Karpas-422 (cell line): ENCODE measurements at regions not wholly inside any gene's neighbourhood (a gene's known extent, or its start where the extent isn't known, plus 50 kb on each side); places are given as distances from the start of the nearest gene placed in this dataset.

ENCODE experiments used
- DNase-seq: peaks from one replicate; pipeline ENCODE4 v3.0.0-alpha.2; 2015
- H2AFZ ChIP-seq: fragments of 200-600 bp; sonication (generic); 2 replicates; pipeline ENCODE4 v1.6.1; 2014; ENCODE audit warnings: antibody characterized with exemption, low read length, mixed read lengths
- H3K27ac ChIP-seq: fragments of 200-600 bp; sonication (generic); 2 replicates; pipeline ENCODE4 v1.5.1; 2014; ENCODE audit warnings: mild to moderate bottlenecking, low read length, moderate library complexity
- H3K27me3 ChIP-seq: fragments of 200-600 bp; sonication (generic); 2 replicates; pipeline ENCODE4 v1.6.1; 2014; ENCODE audit warnings: low read length, mixed read lengths
- H3K36me3 ChIP-seq: fragments of 200-600 bp; sonication (generic); 2 replicates; pipeline ENCODE4 v1.6.1; 2014; ENCODE audit warnings: low read length, mixed read lengths; ENCODE audit not compliant: insufficient read depth
- H3K4me1 ChIP-seq: fragments of 200-600 bp; sonication (generic); 2 replicates; pipeline ENCODE4 v1.6.1; 2014; ENCODE audit warnings: mild to moderate bottlenecking, low read length, mixed read lengths
- H3K4me2 ChIP-seq: fragments of 200-600 bp; sonication (generic); 2 replicates; pipeline ENCODE4 v1.6.1; 2014; ENCODE audit warnings: low read length, low read depth, mild to moderate bottlenecking; ENCODE audit not compliant: poor library complexity, severe bottlenecking
- H3K4me3 ChIP-seq: fragments of 200-600 bp; sonication (generic); 2 replicates; pipeline ENCODE4 v1.5.1; 2014; ENCODE audit warnings: mild to moderate bottlenecking, antibody characterized with exemption, low read length, mixed read lengths
- H3K79me2 ChIP-seq: fragments of 200-600 bp; sonication (generic); 2 replicates; pipeline ENCODE4 v1.6.1; 2014; ENCODE audit warnings: mild to moderate bottlenecking, low read length, mixed read lengths
- H3K9ac ChIP-seq: fragments of 200-600 bp; sonication (generic); 2 replicates; pipeline ENCODE4 v1.6.0; 2014; ENCODE audit warnings: low read length
- H3K9me2 ChIP-seq: fragments of 200-600 bp; sonication (generic), shearing (Covaris generic); replicated peaks from 2 replicates; pipeline ENCODE4 v1.6.0; 2014; ENCODE audit warnings: mild to moderate bottlenecking, low read length, moderate library complexity; ENCODE audit not compliant: insufficient read depth
- H3K9me3 ChIP-seq: fragments of 300-700, 200-600 bp; sonication (generic); 2 replicates; pipeline ENCODE4 v1.6.1; 2014; ENCODE audit warnings: low read length, mixed read lengths
- H4K20me1 ChIP-seq: fragments of 200-600 bp; sonication (generic); 2 replicates; pipeline ENCODE4 v1.6.1; 2014; ENCODE audit warnings: mild to moderate bottlenecking, antibody characterized with exemption, low read length, low read depth; ENCODE audit not compliant: insufficient read depth

- no peaks in the 10 kb centered on the region for H4K20me1 ChIP-seq
- H3K9ac ChIP-seq = no peak overlapping the region
- H3K4me3 ChIP-seq = no peak overlapping the region
- 0 out of 2 replicates have a peak, but pooled peaks cover 3% of the 10 kb centered on the region for H3K9me2 ChIP-seq
- no peaks in the 10 kb centered on the region for H3K27me3 ChIP-seq
- no peaks in the 10 kb centered on the region for H3K4me1 ChIP-seq
- no peak for DNase-seq
- no peak overlapping the region for H3K4me2 ChIP-seq
- H3K79me2 ChIP-seq = no peaks in the 10 kb centered on the region
- H3K9me3 ChIP-seq = no peaks in the 10 kb centered on the region
- H2AFZ ChIP-seq = no peak overlapping the region
- H3K27ac ChIP-seq = no peak overlapping the region
- H3K36me3 ChIP-seq = no peaks in the 10 kb centered on the region
These were observed 189.5 kb downstream of the LURAP1L start for GRCh38 chr9:12964271-12964670.

- no peak overlapping the region for H3K27ac ChIP-seq
- H3K4me2 ChIP-seq = no peak overlapping the region
- H3K4me1 ChIP-seq = no peaks in the 10 kb centered on the region
- H3K79me2 ChIP-seq = no peaks in the 10 kb centered on the region
- H2AFZ ChIP-seq = no peak overlapping the region
- H3K9me2 ChIP-seq = no peaks in the 10 kb centered on the region
- H3K4me3 ChIP-seq = no peak overlapping the region
- H3K9me3 ChIP-seq = no peaks in the 10 kb centered on the region
- no peaks in the 10 kb centered on the region for H3K36me3 ChIP-seq
- H4K20me1 ChIP-seq = no peaks in the 10 kb centered on the region
- H3K27me3 ChIP-seq = no peaks in the 10 kb centered on the region
- H3K9ac ChIP-seq = no peak overlapping the region
- DNase-seq = no peak
These were observed 190.5 kb downstream of the LURAP1L start for GRCh38 chr9:12965303-12965702.

- H3K4me2 ChIP-seq = no peak overlapping the region
- no peaks in the 10 kb centered on the region for H3K9me3 ChIP-seq
- no peak for DNase-seq
- no peaks in the 10 kb centered on the region for H3K27me3 ChIP-seq
- H3K36me3 ChIP-seq = no peaks in the 10 kb centered on the region
- H3K4me1 ChIP-seq = no peaks in the 10 kb centered on the region
- no peak overlapping the region for H3K4me3 ChIP-seq
- no peak overlapping the region for H3K27ac ChIP-seq
- no peaks in the 10 kb centered on the region for H3K79me2 ChIP-seq
- H2AFZ ChIP-seq = no peak overlapping the region
- no peak overlapping the region for H3K9ac ChIP-seq
- H3K9me2 ChIP-seq = no peaks in the 10 kb centered on the region
- H4K20me1 ChIP-seq = no peaks in the 10 kb centered on the region
These were observed 193.3 kb downstream of the LURAP1L start for GRCh38 chr9:12968093-12968492.

GRCh38 chr9:12972608-12973589 is 198.1 kb downstream of the LURAP1L start:
- Histone ChIP-seq H3K4me2 (no peak overlapping the region), H4K20me1 (no peaks in the 10 kb centered on the region), H3K27me3 (no peaks in the 10 kb centered on the region), H2AFZ (no peak overlapping the region), H3K4me3 (no peak overlapping the region), H3K36me3 (no peaks in the 10 kb centered on the region), H3K27ac (no peak overlapping the region), H3K9me3 (no peaks in the 10 kb centered on the region), H3K79me2 (no peaks in the 10 kb centered on the region), H3K4me1 (no peaks in the 10 kb centered on the region), H3K9ac (no peak overlapping the region), H3K9me2 (no peaks in the 10 kb centered on the region)
- DNase-seq = no peak

- H3K27ac ChIP-seq = no peak overlapping the region
- no peak for DNase-seq
- no peak overlapping the region for H3K4me2 ChIP-seq
These were observed 198.9 kb downstream of the LURAP1L start for GRCh38 chr9:12973710-12974109.

GRCh38 chr9:12974671-12975070 is 199.9 kb downstream of the LURAP1L start:
- H4K20me1 ChIP-seq = no peaks in the 10 kb centered on the region
- no peaks in the 10 kb centered on the region for H3K79me2 ChIP-seq
- no peaks in the 10 kb centered on the region for H3K9me3 ChIP-seq
- no peak overlapping the region for H3K4me2 ChIP-seq
- no peak overlapping the region for H3K9ac ChIP-seq
- H3K36me3 ChIP-seq = no peaks in the 10 kb centered on the region
- H3K4me1 ChIP-seq = no peaks in the 10 kb centered on the region
- no peaks in the 10 kb centered on the region for H3K9me2 ChIP-seq
- DNase-seq = no peak
- H3K27me3 ChIP-seq = no peaks in the 10 kb centered on the region
- H3K27ac ChIP-seq = no peak overlapping the region
- no peak overlapping the region for H2AFZ ChIP-seq
- no peak overlapping the region for H3K4me3 ChIP-seq

More at GRCh38 chr9:12973710-12974109, 198.9 kb downstream of the LURAP1L start:
- Histone ChIP-seq H2AFZ (no peak overlapping the region), H3K9ac (no peak overlapping the region), H4K20me1 (no peaks in the 10 kb centered on the region), H3K36me3 (no peaks in the 10 kb centered on the region), H3K27me3 (no peaks in the 10 kb centered on the region), H3K79me2 (no peaks in the 10 kb centered on the region), H3K9me3 (no peaks in the 10 kb centered on the region), H3K9me2 (no peaks in the 10 kb centered on the region), H3K4me1 (no peaks in the 10 kb centered on the region), H3K4me3 (no peak overlapping the region)

GRCh38 chr9:12975496-12975895 is 200.7 kb downstream of the LURAP1L start:
- H2AFZ ChIP-seq = no peak overlapping the region
- H3K9me2 ChIP-seq = no peaks in the 10 kb centered on the region
- no peak overlapping the region for H3K9ac ChIP-seq
- no peaks in the 10 kb centered on the region for H4K20me1 ChIP-seq
- H3K36me3 ChIP-seq = no peaks in the 10 kb centered on the region
- H3K27me3 ChIP-seq = no peaks in the 10 kb centered on the region
- no peak overlapping the region for H3K4me2 ChIP-seq
- no peak for DNase-seq
- no peak overlapping the region for H3K4me3 ChIP-seq
- no peaks in the 10 kb centered on the region for H3K9me3 ChIP-seq
- no peak overlapping the region for H3K27ac ChIP-seq
- no peaks in the 10 kb centered on the region for H3K79me2 ChIP-seq
- H3K4me1 ChIP-seq = no peaks in the 10 kb centered on the region

- Histone ChIP-seq H3K9me3 (no peaks in the 10 kb centered on the region), H3K4me2 (no peak overlapping the region)
These were observed 205.4 kb downstream of the LURAP1L start for GRCh38 chr9:12980085-12980851.

More at GRCh38 chr9:12980085-12980851, 205.4 kb downstream of the LURAP1L start:
- DNase-seq = no peak
- H3K9me2 ChIP-seq = no peaks in the 10 kb centered on the region
- no peak overlapping the region for H3K27ac ChIP-seq
- H3K9ac ChIP-seq = no peak overlapping the region
- no peaks in the 10 kb centered on the region for H3K27me3 ChIP-seq
- no peaks in the 10 kb centered on the region for H3K36me3 ChIP-seq
- H4K20me1 ChIP-seq = no peaks in the 10 kb centered on the region
- H3K4me3 ChIP-seq = no peak overlapping the region
- no peaks in the 10 kb centered on the region for H3K4me1 ChIP-seq
- no peaks in the 10 kb centered on the region for H3K79me2 ChIP-seq
- H2AFZ ChIP-seq = no peak overlapping the region
